Skin of body (tissue), 1 donor: ENCODE measurements at regions not wholly inside any gene's neighbourhood (a gene's known extent, or its start where the extent isn't known, plus 50 kb on each side); places are given as distances from the start of the nearest gene placed in this dataset.

Experiments used
- DNase-seq: peaks from one replicate; lab custom pipeline; 2025; lab: John Stamatoyannopoulos, UW

GRCh38 chr13:34230271-34230670 lies 412.3 kb downstream of the RFC3 start:
- DNase-seq, result no peak

DNA sequence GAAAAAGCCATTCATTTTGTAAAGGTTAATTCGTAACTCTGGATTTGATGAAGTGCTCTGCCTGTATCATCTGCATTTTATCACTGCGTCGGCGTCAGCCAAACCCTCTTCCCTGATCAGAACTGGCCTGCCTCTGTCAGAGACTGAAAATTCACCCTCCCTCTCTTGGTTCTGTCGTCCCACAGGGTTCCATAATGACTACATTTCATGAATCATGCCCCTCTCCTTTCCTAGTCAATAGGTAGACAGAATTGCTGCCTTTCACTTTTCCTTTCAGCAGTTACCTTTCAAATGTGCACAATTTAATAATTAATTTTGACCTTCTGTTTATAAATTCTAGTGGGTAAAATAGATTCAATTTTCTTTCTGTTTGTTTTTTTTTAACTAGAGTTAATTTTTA lies 423.4 kb downstream of the RFC3 start:
- no peak for DNase-seq

- no peak for DNase-seq
These were observed 425.5 kb downstream of the RFC3 start for GRCh38 chr13:34243403-34243802.

- DNase-seq, result no peak
These were observed 428.6 kb downstream of the RFC3 start for GRCh38 chr13:34246511-34246910.

DNA sequence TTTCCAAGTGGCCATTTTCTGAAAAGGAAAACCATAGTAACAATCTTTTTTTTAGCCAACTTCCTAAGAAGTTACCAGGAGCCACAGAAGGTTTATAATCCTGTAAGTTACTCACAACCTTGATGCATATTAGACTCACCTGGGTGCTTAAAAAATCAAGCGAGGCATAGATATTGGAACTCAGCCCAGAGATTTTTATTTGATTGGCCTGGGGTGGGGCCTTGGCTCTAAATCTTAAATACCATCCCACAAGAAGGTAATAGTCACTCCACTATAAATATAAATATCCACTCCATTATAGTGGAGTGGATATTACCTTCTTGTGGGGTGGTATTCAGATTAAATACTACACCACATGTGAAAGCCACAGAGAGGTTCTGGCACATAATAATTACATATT lies 429.6 kb downstream of the RFC3 start:
- DNase-seq, result no peak

GRCh38 chr13:34249546-34250039 lies 431.6 kb downstream of the RFC3 start:
- DNase-seq, result no peak

DNA sequence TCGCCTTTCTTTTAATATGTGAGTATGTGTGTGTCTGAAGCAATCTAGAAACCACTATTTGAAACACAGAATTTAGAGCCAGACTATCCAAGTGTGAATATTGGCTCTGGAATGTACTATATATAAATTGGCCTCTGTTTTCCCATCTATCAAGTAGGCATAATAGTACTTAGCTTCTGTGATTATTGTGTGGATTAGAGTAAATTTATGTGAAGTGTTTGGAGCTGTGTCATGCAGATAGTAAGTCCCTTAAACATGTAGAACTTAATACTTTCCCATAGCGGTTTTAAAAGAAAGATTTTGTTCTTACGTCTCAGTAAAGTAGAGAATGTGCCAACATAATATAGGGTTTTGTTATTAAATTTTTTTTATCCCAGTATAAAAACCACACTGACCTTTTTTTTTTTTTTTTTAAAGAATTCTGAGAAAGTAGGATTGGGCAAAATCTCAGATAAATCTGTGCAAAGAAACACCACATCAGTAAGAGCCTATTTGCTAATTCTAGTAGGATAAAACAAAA lies 432.3 kb downstream of the RFC3 start:
- DNase-seq, result no peak

DNA sequence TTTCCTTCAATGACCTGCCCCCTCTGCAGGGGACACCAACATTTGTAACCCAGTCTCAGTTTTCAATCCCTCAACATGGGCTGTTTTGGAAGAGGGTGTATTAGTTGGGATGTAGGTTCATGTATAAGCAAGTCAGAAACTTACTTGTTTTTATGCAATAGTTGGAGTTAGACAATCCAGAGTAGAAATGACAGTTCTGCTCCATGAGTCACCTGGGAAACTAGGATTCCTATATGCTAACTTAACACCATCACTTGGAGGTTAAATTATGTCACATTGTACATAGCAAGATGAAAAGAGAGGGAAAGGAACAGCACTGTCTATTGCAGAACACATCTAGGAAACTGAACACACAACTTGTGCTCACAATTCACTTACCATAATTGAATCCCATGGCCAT lies 436.4 kb downstream of the RFC3 start:
- DNase-seq, result no peak

- no peak for DNase-seq
These were observed 437.8 kb downstream of the RFC3 start for GRCh38 chr13:34255711-34256110.

DNA sequence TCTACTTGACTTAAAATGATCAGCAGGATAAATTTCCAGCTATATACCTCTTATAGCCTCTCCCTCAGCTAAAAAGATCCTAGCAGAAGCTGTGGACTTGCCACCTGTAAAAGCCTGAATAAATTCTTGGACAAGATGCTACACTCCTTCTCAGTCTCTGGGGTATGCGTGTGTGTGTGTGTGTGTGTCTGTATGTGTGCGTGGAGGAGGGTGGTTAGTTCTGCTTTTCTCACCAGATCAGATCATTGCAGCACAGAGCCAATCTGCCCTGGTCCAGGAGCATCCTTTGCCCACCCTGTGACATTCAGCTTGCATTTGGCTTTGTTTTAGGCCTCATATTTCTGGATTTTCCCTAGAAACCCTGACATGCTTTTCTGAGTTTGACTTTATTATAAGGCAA lies 438.3 kb downstream of the RFC3 start:
- DNase-seq, result no peak

GRCh38 chr13:34257966-34258365 lies 440.0 kb downstream of the RFC3 start:
- no peak for DNase-seq

DNA sequence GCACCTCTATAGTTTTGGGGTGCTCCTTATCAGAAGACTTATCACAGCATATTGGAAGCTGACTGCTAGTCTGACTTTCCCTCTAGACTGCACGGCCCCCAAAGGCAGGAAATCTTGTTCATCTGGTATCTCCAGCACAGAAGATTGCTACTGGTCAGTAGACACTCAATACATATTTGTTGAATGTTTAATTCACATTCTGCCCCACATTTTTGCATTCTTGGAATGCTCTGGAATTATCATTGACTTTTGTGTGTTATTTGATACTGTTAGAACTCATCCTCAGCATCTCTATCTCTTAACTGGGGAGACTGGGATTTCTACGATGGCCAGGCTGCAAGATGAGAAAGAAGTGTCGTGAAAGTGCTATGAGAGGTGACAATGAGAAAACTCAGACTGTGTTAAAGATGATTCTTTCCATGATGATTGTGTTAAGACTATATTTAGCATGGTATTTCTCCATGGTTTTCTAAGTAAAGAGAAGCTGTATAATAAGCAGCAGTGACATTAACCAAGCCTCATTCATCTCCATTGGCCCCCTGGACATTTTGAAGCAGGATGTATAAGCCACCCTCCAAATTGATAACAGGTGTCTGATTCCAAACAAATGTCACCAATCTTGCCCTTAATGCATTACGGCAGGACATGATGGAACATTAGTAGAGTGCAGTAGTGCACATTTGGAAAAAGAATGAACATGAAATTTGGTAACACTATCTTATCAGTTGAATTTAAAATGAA lies 440.9 kb downstream of the RFC3 start:
- no peak for DNase-seq

DNA sequence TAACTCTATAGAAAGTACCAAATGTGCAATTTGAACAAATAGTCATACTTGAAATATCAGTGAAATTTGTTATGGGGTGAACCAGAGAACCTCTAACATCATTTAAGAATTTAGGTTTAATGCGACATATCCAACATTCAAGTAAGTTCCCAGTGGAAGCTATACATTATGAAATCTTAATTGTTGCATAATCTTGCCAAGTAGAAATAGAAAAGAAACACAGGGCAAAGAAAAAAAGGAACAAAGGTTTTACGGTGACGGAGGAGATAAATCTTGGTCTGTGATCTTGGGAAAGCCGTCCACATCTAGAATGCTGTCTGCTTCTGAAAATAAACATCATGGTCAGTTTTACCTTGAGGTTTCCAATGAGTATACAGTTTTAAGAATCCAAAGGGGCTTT lies 445.7 kb downstream of the RFC3 start:
- no peak for DNase-seq

DNA sequence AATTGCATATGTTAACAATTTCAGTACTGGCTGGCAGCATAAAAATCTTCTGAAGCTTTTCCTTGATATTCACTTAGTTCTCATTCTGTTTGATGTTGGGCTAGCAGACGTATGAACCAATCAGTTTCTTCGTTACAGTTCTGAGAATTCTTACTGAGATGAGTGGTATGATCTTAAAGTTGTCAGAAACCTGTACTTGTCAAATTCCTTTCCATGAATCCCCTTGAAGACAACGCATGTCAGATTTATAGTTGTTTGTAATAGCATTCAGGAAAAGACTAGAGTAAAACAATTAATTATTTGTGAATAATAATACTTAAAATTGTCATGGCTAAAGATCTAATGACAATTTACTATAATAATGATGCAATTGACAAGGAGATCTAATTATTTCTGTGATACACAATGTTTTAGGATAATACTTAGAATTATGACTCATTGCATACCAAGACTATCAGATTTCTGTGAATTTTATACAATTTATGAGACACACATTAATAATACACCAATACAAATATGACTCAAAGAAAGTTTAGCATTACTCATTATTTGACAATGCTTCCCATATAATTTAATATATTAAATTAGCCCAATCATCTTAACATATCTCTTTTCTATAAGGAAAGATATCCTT lies 447.2 kb downstream of the RFC3 start:
- no peak for DNase-seq

DNA sequence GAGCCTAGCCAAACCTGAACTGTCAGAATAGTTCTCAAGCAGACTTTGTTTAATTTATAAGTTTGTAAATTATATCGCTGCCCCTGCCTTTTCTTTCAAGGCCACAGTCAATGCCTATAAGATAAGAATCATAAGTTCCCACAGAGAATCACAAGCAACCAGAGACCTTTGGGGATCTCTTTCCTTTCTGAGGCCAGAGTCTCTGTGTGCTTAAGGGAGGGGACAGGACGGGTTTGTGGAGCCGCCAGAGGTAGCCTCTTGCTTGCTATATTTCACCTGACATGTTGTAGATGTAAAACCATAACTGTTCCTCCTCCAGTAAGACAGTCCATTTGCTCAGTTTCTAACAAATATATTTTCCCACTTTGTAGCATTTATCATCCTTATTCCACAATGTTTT lies 458.8 kb downstream of the RFC3 start:
- no peak for DNase-seq

DNA sequence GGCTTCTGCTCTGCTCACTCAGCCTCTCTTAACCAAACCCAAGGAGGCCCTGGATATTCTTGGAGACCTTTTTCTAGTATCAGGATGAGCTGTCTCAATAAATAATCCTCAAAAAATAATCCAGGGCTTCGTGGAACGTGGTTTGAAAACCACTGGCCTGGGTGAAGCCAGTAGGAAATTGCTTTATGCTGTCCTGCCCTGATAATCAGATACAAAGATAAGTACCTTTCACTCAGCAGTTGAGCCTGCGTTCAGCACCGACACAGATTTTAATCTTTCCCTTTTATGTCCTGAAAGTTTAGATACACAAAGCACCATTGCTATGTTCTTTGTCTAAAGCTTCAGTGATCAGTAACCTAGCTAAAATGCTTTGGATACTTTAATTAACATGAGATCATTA lies 460.0 kb downstream of the RFC3 start:
- no peak for DNase-seq

DNA sequence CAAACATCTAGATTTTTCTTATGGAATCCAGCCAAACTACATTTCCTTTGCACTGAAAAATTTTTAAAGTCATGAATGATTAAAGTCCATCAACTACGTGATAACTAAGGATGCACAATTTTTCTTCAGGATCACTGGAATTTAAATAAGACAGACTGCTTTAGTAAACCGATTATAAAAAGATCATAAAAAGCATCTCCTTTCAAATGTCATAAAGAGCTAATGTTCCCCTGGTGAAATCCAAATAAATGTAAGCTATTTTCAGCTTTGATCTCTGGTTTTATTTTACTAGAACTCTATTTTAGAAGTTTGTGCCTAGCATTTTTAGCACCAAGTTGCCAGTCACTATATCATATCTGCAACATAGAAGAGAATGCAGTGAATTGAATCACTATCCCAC lies 460.8 kb downstream of the RFC3 start:
- no peak for DNase-seq

DNA sequence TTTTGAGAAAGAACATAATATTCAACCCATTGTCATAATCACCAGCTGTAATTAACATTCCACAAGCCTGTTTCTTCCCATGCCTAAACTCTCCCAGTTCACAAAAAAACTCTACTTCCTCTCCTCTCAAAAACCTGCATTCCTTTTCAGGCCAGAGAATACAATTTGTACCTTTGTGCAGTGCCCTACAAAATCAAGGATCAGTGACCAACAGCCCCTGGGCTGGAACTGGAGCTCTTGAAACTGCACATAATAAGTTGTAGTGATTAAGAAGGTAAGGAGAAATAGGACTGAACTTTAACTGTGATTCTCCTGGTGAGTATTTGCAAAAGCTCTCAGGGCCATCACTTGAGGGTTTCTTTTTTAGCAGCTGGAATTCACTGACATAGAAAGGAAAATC lies 472.7 kb downstream of the RFC3 start:
- no peak for DNase-seq

DNA sequence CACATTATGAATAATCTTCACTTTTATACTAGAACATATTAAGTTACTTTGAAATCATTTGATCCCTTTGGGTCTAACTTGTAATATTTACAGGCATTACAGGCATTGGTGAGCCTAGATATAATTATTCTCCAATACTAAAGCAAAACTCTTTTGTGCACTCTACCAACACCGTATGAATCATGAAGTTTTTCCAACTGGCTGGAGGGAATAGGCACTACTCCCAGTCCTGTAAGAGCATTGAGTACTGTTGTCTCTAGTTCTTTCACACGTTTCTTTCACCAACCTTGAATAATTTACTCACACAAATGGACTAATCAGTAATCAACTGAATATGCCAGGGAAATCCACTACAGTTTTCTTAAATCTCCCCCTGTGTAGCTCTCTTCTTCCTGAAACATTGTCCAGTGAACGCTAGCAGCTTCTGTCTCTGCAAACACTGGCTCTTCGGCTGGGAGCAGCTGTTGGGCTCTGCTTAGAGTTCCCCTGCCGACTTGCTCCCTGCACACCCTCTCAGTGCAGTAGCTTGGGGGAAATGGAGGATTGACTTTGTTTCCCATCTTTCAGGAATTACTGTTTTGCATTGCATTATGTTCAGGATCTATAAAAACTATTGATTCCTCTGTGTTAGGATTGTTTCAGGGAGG lies 476.7 kb downstream of the RFC3 start:
- no peak for DNase-seq

DNA sequence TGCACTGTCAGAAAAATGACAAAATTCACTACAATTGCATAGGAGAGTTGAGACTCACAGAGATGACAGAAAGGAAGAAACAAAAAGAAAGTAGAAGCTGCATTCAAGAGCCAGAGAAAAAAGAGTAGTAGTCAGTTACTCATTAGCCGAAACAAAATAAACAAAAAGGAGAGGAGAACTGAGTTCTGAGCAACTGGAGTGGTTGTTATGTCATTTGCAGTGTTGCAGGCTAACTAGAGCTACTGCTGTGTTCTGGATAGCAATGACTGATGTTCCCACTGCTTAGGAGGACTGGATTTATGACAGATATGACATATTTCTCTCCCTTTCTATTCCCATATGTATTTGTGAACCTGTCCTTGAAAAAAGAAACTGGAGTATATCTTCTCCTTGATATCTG lies 482.6 kb downstream of the RFC3 start:
- DNase-seq, result no peak

DNA sequence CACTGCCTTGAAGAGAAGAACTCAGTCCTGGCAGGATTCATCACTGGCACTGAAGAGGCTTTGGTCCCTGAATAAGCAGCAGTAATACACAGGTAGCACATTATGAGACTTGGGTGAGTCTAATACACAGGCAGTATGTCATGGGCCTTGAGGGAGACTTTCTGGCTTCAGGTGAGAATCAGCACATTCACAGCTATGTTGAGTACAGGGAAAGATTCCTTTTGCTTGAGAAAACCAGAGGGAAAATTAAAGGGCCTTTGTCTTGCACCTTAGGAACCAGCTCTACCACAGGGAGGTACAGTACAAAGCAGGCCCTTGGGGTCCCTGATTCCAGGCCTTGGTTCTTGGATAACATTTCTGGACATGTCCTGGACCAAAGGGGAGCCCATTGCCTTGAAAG lies 484.6 kb downstream of the RFC3 start:
- no peak for DNase-seq

- DNase-seq, result no peak
These were observed 485.4 kb downstream of the RFC3 start for GRCh38 chr13:34303346-34303745.

DNA sequence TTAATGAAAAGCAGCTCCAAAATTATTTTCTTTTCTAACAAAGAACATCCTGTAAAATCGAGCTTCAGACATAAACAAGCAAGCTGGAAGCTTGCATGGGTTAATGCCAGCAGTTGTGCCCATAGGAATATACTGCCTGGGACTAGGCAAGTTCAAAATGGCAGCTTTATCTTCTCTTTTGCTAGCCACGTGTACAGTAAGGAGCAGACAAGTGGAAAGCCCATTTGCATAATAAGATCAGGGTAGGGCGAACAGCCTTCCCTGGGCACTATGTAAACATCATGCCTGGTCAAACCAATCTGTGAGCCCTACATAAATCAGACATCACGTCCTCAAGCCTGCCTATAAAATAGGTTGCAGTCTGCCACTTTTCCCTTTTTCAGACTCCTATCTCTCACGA lies 489.7 kb downstream of the RFC3 start:
- DNase-seq, result no peak
